Coronary artery (tissue), 2 donors: ENCODE measurements at regions not wholly inside any gene's neighbourhood (a gene's known extent, or its start where the extent isn't known, plus 50 kb on each side); places are given as distances from the start of the nearest gene placed in this dataset.

Experiments
- DNase-seq: peaks from one replicate; pipeline ENCODE4 v3.0.0-alpha.2; 2017; ENCODE audit warnings: low spot score
- H3K27ac ChIP-seq, 2 donors: fragments of 200-600 bp; sonication (generic); one replicate each; pipeline ENCODE4 v1.5.1; 2016 to 2019
- H3K4me3 ChIP-seq: fragments of 200-600 bp; sonication (generic); 2 replicates; pipeline ENCODE4 v1.5.1; 2016; ENCODE audit warnings: mild to moderate bottlenecking, moderate library complexity
- CTCF ChIP-seq: fragments of 200-600 bp; sonication (generic); IDR thresholded peaks from one replicate; pipeline ENCODE4 v1.5.1; 2019; ENCODE audit warnings: antibody characterized with exemption

- TF ChIP-seq CTCF = no peak
- H3K27ac ChIP-seq = no peak overlapping the region
- no peak overlapping the region for H3K4me3 ChIP-seq
- DNase-seq = no peak
Measured at GRCh38 chr4:3582091-3582475, 49.9 kb upstream of the LRPAP1 start.
